HG03469 (cell line): ENCODE measurements at regions not wholly inside any gene's neighbourhood (a gene's known extent, or its start where the extent isn't known, plus 50 kb on each side); places are given as distances from the start of the nearest gene placed in this dataset.

Source experiments
- ATAC-seq: cut with Tn5 transposase; IDR thresholded peaks from one replicate; pipeline ENCODE4 v1.9.1; 2021; ENCODE audit warnings: mild to moderate bottlenecking, moderate library complexity, moderate number of reproducible peaks; ENCODE audit not compliant: unreplicated experiment

- no peak for ATAC-seq
Observed at GRCh38 chr4:144202081-144202480, 61.6 kb upstream of the GYPA start.

DNA sequence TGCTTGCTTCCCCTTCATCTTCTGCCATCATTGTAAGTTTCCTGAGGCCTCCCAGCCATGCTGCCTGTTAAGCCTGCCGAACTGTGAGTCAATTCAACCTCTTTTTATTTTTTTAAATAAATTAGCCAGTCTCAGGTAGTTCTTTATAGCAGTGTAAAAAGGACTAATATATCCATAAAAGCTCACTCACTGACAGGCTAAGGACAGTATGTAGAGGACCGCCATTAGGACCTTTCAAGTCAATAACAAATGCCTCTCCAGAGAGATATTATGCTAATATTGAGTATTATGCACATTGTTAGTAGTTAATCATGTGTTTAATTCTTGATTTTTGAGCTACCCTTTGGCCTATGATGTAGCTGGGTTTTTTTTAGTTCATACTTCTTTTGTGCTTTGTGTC is 62.6 kb upstream of the GYPA start:
- no peak for ATAC-seq

GRCh38 chr4:144204431-144204830 is 63.9 kb upstream of the GYPA start:
- ATAC-seq: no peak

GRCh38 chr4:144206711-144207110 is 66.2 kb upstream of the GYPA start:
- ATAC-seq: no peak

- ATAC-seq: no peak
Observed at GRCh38 chr4:144208074-144208473, 67.6 kb upstream of the GYPA start.

DNA sequence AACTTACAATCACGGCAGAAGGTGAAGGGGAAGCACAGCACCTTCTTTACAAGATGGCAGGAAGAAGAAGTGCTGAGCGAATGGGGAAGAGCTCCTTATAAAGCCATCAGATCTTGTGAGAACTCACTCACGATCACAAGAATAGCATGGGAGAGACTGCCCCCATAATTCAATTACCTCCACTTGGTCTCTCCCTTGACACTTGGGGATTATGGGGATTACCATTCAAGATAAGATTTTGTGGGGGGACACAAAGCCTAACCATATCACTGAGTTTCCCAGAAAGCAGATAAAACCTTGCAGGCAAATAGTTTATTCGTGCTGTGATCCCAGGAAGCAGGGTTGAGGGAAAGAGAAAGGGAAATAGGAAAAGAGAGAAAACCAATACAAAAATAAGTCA is 69.0 kb upstream of the GYPA start:
- ATAC-seq: no peak

DNA sequence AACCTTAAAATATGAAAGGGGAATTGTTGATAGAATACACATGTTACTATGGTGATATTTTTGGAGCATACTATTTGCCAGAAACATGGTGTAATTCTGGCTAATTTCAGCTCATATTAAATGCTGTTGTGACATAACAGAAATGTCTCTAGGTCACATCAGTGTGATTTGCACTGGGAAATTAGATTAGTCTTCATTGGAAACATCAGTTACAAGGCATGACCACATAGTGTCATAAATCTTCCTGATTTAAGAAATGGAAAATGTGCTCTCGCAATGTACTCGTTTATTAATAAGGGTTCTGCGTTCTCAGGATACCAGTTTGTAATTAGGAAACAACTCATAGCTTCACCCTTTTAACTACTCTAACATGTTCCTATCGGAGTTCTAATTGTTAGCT is 72.9 kb upstream of the GYPA start:
- ATAC-seq: no peak

GRCh38 chr4:144223149-144223548 is 82.6 kb upstream of the GYPA start:
- no peak for ATAC-seq

DNA sequence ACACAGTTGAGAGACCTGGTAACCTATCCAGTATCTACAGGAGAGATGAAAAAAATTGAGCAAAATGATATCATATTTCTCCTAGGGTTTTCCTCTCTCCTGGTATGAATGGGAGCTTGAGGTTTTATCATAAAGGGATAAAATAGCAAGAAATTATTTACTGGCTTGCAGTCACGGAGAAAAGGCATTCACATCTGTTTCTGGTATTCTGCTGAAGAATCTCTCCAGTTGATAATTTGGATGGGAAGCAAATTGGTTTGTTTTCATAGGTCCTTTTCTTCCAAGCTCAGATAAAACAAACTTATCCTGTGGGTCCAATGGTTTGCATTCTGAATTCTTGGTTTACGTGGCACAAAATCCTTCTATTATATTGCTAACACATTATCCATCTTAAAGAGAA is 83.1 kb upstream of the GYPA start:
- no peak for ATAC-seq

GRCh38 chr4:144259285-144259684 is 118.8 kb upstream of the GYPA start:
- ATAC-seq: no peak

- ATAC-seq: no peak
Observed at GRCh38 chr4:144267084-144267483, 126.6 kb upstream of the GYPA start.

GRCh38 chr4:144280688-144281087 is 140.2 kb upstream of the GYPA start:
- no peak for ATAC-seq

GRCh38 chr4:144283526-144283925 is 143.0 kb upstream of the GYPA start:
- ATAC-seq: no peak

- ATAC-seq: no peak
Observed at GRCh38 chr4:144284026-144284425, 143.5 kb upstream of the GYPA start.

- ATAC-seq: peak; percentile 96
Observed at GRCh38 chr4:144288011-144288903, 147.7 kb upstream of the GYPA start.

- ATAC-seq: no peak
Observed at GRCh38 chr4:144289667-144290428, 149.3 kb upstream of the GYPA start.

GRCh38 chr4:144291164-144291563 is 150.6 kb upstream of the GYPA start:
- ATAC-seq: no peak

GRCh38 chr4:144294211-144294610 is 153.7 kb upstream of the GYPA start:
- no peak for ATAC-seq

DNA sequence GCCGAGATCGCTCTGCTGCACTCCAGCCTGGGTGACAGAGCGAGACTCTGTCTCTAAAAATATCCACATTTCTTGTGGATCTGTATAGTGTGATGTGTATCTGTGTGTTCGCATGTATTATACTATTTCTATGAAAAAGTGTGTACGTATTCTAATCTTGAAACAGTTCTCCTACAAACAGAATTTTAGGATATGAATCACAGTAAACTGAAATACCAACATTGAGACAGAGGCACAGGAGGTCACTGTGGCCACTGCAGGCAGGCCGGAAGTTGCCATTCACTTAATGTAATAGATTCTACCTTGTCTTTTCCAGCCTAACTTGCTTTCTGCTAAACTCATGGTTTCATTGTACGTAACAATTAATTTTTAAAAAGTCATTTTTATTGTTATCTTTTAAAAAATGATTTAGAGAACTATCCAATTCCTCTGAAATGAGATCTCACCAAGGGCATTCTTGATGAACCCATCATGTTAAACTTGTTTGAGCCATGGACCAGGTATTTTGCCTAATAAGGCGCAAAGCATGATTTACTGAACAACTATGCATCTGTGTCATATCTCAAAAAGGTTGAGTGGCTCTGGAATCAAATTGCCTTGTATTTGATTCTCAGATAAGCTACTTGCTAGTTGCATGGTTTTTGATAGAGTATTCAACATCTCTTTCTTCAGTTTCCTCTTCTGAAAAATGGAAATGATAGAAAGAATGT is 154.9 kb upstream of the GYPA start:
- no peak for ATAC-seq

DNA sequence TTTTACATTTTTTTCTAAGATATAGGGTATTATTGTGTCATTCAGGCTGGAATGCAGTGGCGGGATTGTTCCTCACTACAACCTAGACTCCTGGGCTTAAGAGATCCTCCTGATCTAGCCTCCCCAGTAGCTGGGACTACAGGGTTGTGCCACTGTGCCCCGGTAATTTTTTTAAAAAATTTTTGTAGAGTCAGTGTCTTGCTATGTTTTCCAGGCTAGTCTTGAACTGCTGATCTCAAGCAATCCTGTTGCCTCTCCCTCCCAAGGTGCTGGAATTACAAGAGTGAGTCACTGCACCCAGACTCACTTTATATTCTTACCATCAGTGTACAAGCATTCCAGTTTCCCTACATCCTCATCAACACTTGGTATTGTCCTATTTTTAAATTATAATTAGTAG is 156.4 kb upstream of the GYPA start:
- ATAC-seq: no peak

- no peak for ATAC-seq
Observed at GRCh38 chr4:144298519-144298918, 158.0 kb upstream of the GYPA start.

DNA sequence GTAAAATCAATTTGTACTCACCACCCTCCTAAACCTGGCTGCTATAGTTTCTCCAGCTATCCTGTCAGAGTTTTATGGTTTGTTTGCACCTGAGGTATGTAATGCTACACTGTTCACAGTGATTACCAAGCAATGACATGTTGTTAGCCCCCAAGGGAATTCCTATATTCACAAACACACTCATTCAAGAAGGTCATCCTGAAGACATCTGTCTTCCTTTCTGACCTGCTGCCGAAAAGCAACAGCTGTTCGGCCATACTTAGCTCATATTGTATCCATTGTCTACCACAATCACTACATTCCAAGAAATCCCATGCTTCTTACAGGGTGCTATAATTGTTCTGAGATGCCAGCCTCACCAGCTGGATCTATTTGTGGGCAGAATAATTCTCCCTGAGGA is 160.1 kb upstream of the GYPA start:
- no peak for ATAC-seq
